22Rv1 (cell line): ENCODE measurements at regions not wholly inside any gene's neighbourhood (a gene's known extent, or its start where the extent isn't known, plus 50 kb on each side); places are given as distances from the start of the nearest gene placed in this dataset.
A peak's percentile ranks its signal among the peaks of the same experiment; 100 is the strongest.

Source experiments
- H3K27ac ChIP-seq: fragments of 450-650 bp; 2 replicates; pipeline ENCODE4 v1.5.1; 2017
- CTCF ChIP-seq: fragments of 450-650 bp; IDR thresholded peaks from 2 replicates; pipeline ENCODE4 v1.5.1; 2017; ENCODE audit warnings: mild to moderate bottlenecking
- ZFX ChIP-seq: fragments of 450-650 bp; IDR thresholded peaks from 2 replicates; pipeline ENCODE4 v1.6.1; 2017; ENCODE audit warnings: antibody characterized with exemption, borderline replicate concordance

- H3K27ac ChIP-seq = peak overlapping the region; percentile 55
- no peak for TF ChIP-seq CTCF
- TF ChIP-seq ZFX = no peak
Measured at GRCh38 chr12:91384806-91385205, 202.2 kb upstream of the DCN start.

- peak overlapping the region; percentile 55 for H3K27ac ChIP-seq
- TF ChIP-seq CTCF (no peak), ZFX (no peak)
Measured at GRCh38 chr12:91384366-91384765, 201.7 kb upstream of the DCN start.

GRCh38 chr12:91383099-91383498 lies 200.5 kb upstream of the DCN start:
- TF ChIP-seq ZFX = no peak
- TF ChIP-seq CTCF = no peak
- peak overlapping the region; percentile 55 for H3K27ac ChIP-seq

- no peak for TF ChIP-seq ZFX
- TF ChIP-seq CTCF = peak; percentile 97
Measured at GRCh38 chr12:91382081-91382543, 199.5 kb upstream of the DCN start.

GRCh38 chr12:91381309-91381804 lies 198.7 kb upstream of the DCN start:
- TF ChIP-seq CTCF (no peak), ZFX (no peak)
- H3K27ac ChIP-seq = peak overlapping the region; percentile 55

More at GRCh38 chr12:91382081-91382543, 199.5 kb upstream of the DCN start:
- H3K27ac ChIP-seq = peak overlapping the region; percentile 55

GRCh38 chr12:91380631-91381030 lies 198.0 kb upstream of the DCN start:
- no peak for TF ChIP-seq ZFX
- TF ChIP-seq CTCF = no peak
- no peak overlapping the region for H3K27ac ChIP-seq

GRCh38 chr12:91379051-91379775 lies 196.6 kb upstream of the DCN start:
- TF ChIP-seq CTCF (no peak), ZFX (no peak)
- no peak overlapping the region for H3K27ac ChIP-seq
